Spleen (tissue), 7 donors: ENCODE measurements at regions not wholly inside any gene's neighbourhood (a gene's known extent, or its start where the extent isn't known, plus 50 kb on each side); places are given as distances from the start of the nearest gene placed in this dataset.

Experiments
- CTCF ChIP-seq, 11 experiments: fragments of 200-600 bp in 7 of 11; fragments of 450-650 bp in 4 of 11; sonication (generic) in 4 of 11; IDR thresholded peaks in 8 of 11; conservative IDR thresholded peaks in 3 of 11; 1 replicate in 7 of 11; 2 replicates in 4 of 11; pipeline versions ENCODE4 v1.4.0 to v1.8.0; 2016 to 2021; ENCODE audit warnings: antibody characterized with exemption in 11 of 11, inconsistent platforms in 4 of 11, mild to moderate bottlenecking in 1 of 11
- POLR2A ChIP-seq, 3 donors: fragments of 450-650 bp; IDR thresholded peaks; one replicate each; pipeline ENCODE4 v1.5.1; 2017; ENCODE audit warnings: antibody characterized with exemption in 3 of 3, mild to moderate bottlenecking in 1 of 3
- POLR2AphosphoS5 ChIP-seq, 3 donors: sonication (generic); formaldehyde crosslinking; IDR thresholded peaks; one replicate each; pipeline ENCODE4 v1.5.1; 2017; ENCODE audit warnings: antibody characterized with exemption in 3 of 3
- donor health status: DM: no; HTN: no; CAD: no; lungs with moderate emphysema.
- donor health status: DM: no; HTN: no; CAD: no.
- donor health status: DM: no; HTN: no; CAD: no.

- no peak for TF ChIP-seq CTCF (IDR thresholded peaks at IDR 0.05 in 8 of 11, conservative IDR thresholded peaks at IDR 0.05 in 3 of 11)
- no peak for TF ChIP-seq POLR2A (IDR thresholded peaks at IDR 0.05)
- no peak for TF ChIP-seq POLR2AphosphoS5 (IDR thresholded peaks at IDR 0.05)
Measured at GRCh38 chr16:54418903-54419302, 132.3 kb upstream of the IRX3 start.
